Trophoblast cell (in vitro differentiated cells and primary cell): ENCODE measurements at regions not wholly inside any gene's neighbourhood (a gene's known extent, or its start where the extent isn't known, plus 50 kb on each side); places are given as distances from the start of the nearest gene placed in this dataset.

ENCODE experiments used
- DNase-seq, 2 donors: peaks; one replicate each; pipeline ENCODE4 v3.0.0-alpha.2; 2016
- H2AFZ ChIP-seq: 2 replicates; pipeline ENCODE4 v1.6.1; 2013; ENCODE audit warnings: low read length, moderate library complexity, mild to moderate bottlenecking; ENCODE audit not compliant: insufficient read depth, poor library complexity
- H2AK5ac ChIP-seq: 2 replicates; pipeline ENCODE4 v1.6.1; 2013; ENCODE audit warnings: mild to moderate bottlenecking, low read length
- H2BK120ac ChIP-seq: 2 replicates; pipeline ENCODE4 v1.6.1; 2013; ENCODE audit warnings: low read length, mild to moderate bottlenecking, moderate library complexity; ENCODE audit not compliant: insufficient read depth, poor library complexity
- H2BK12ac ChIP-seq: 2 replicates; pipeline ENCODE4 v1.6.1; 2013; ENCODE audit warnings: mild to moderate bottlenecking, low read length, moderate library complexity
- H2BK5ac ChIP-seq: 2 replicates; pipeline ENCODE4 v1.6.1; 2013; ENCODE audit warnings: low read length, low read depth, moderate library complexity, mild to moderate bottlenecking; ENCODE audit not compliant: poor library complexity
- H3K14ac ChIP-seq: 2 replicates; pipeline ENCODE4 v1.6.1; 2013; ENCODE audit warnings: mild to moderate bottlenecking, low read length
- H3K18ac ChIP-seq: 2 replicates; pipeline ENCODE4 v1.6.1; 2013; ENCODE audit warnings: mild to moderate bottlenecking, low read length
- H3K23ac ChIP-seq: 2 replicates; pipeline ENCODE4 v1.6.1; 2013; ENCODE audit warnings: low read length
- H3K27ac ChIP-seq: 2 replicates; pipeline ENCODE4 v1.5.1; 2013; ENCODE audit warnings: low read depth, mild to moderate bottlenecking, inconsistent platforms, low read length, moderate library complexity
- H3K27me3 ChIP-seq: 2 replicates; pipeline ENCODE4 v1.6.1; 2013; ENCODE audit warnings: inconsistent platforms, mild to moderate bottlenecking, low read length, moderate library complexity; ENCODE audit not compliant: insufficient read depth
- H3K36me3 ChIP-seq, 2 experiments: 1 replicate in 1 of 2; 2 replicates in 1 of 2; pipeline ENCODE4 v1.6.1; 2013; ENCODE audit warnings: low read length in 2 of 2, mild to moderate bottlenecking in 2 of 2, moderate library complexity in 1 of 2; ENCODE audit not compliant: insufficient read depth in 2 of 2, control insufficient read depth in 1 of 2
- H3K4ac ChIP-seq: 2 replicates; pipeline ENCODE4 v1.6.1; 2013; ENCODE audit warnings: low read depth, mild to moderate bottlenecking, low read length, moderate library complexity
- H3K4me1 ChIP-seq, 2 experiments: 1 replicate in 1 of 2; 2 replicates in 1 of 2; pipeline ENCODE4 v1.6.1; 2013; ENCODE audit warnings: low read length in 2 of 2, mild to moderate bottlenecking in 2 of 2, moderate library complexity in 1 of 2; ENCODE audit not compliant: insufficient read depth in 2 of 2, control insufficient read depth in 1 of 2
- H3K4me2 ChIP-seq: 2 replicates; pipeline ENCODE4 v1.6.1; 2013; ENCODE audit warnings: inconsistent platforms, mild to moderate bottlenecking, low read length, moderate library complexity
- H3K4me3 ChIP-seq: 2 replicates; pipeline ENCODE4 v1.5.1; 2013; ENCODE audit warnings: mild to moderate bottlenecking, low read depth, low read length, inconsistent platforms
- H3K79me1 ChIP-seq: one replicate; pipeline ENCODE4 v1.6.1; 2013; ENCODE audit warnings: low read length
- H3K79me2 ChIP-seq: 2 replicates; pipeline ENCODE4 v1.6.1; 2013; ENCODE audit warnings: low read length, mild to moderate bottlenecking; ENCODE audit not compliant: control insufficient read depth, insufficient read depth, poor library complexity
- H3K9ac ChIP-seq: 2 replicates; pipeline ENCODE4 v1.6.1; 2013; ENCODE audit warnings: mild to moderate bottlenecking, low read length
- H3K9me3 ChIP-seq: 2 replicates; pipeline ENCODE4 v1.6.1; 2013; ENCODE audit warnings: low read depth, mild to moderate bottlenecking, control low read depth, inconsistent platforms, low read length; ENCODE audit not compliant: insufficient read depth
- H4K12ac ChIP-seq: 2 replicates; pipeline ENCODE4 v1.6.1; 2013; ENCODE audit warnings: low read depth, mild to moderate bottlenecking, low read length, moderate library complexity
- H4K8ac ChIP-seq: 2 replicates; pipeline ENCODE4 v1.6.1; 2013; ENCODE audit warnings: low read depth, mild to moderate bottlenecking, low read length, moderate library complexity
- H4K91ac ChIP-seq: one replicate; pipeline ENCODE4 v1.6.1; 2013; ENCODE audit warnings: low read depth, mild to moderate bottlenecking, low read length, moderate library complexity
- WGBS: extraction: QIAGEN DNeasy Blood & Tissue Kit; methylation state at CpG from one replicate; pipeline ENCODE4 v1.1.7; 2013; ENCODE audit warnings: missing lambda C conversion rate; ENCODE audit not compliant: insufficient read length, insufficient coverage; ENCODE audit errors: extremely low coverage; 5-methylcytosine and 5-hydroxymethylcytosine counted together

- Histone ChIP-seq H3K14ac (no peak overlapping the region), H3K79me1 (no peaks in the 10 kb centered on the region), H3K18ac (no peak overlapping the region), H3K4me1 (no peaks in the 10 kb centered on the region), H2BK120ac (no peak overlapping the region), H3K9me3 (peaks cover 7% of the 10 kb centered on the region), H2AFZ (no peak overlapping the region), H3K4ac (no peak overlapping the region), H3K27me3 (peaks cover 3% of the 10 kb centered on the region), H2BK12ac (no peak overlapping the region), H2BK5ac (no peak overlapping the region), H3K4me3 (no peak overlapping the region), H3K36me3 (no peaks in the 10 kb centered on the region), H2AK5ac (no peak overlapping the region), H4K91ac (no peak overlapping the region), H4K12ac (no peak overlapping the region), H3K9ac (no peak overlapping the region), H3K4me2 (no peak overlapping the region), H3K79me2 (no peaks in the 10 kb centered on the region), H3K27ac (no peak overlapping the region), H4K8ac (no peak overlapping the region), H3K23ac (no peak overlapping the region)
- DNase-seq, result no peak
- no CpG with 5 or more reads among the region's 3 CpGs for WGBS
Observed at GRCh38 chr12:124214574-124214973, 80.3 kb upstream of the RFLNA start.

GRCh38 chr12:124216966-124217365, 77.9 kb upstream of the RFLNA start:
- Histone ChIP-seq H3K23ac (no peak overlapping the region), H3K14ac (no peak overlapping the region), H4K12ac (no peak overlapping the region), H3K27ac (no peak overlapping the region), H4K91ac (no peak overlapping the region), H3K79me1 (no peaks in the 10 kb centered on the region), H3K9me3 (peaks cover 8% of the 10 kb centered on the region), H3K79me2 (no peaks in the 10 kb centered on the region), H3K4me1 (no peaks in the 10 kb centered on the region), H3K4ac (no peak overlapping the region), H2BK120ac (no peak overlapping the region), H4K8ac (no peak overlapping the region), H3K27me3 (peaks cover 3% of the 10 kb centered on the region), H3K9ac (no peak overlapping the region), H3K4me3 (no peak overlapping the region), H3K4me2 (no peak overlapping the region), H2AFZ (no peak overlapping the region), H3K18ac (no peak overlapping the region), H2BK5ac (no peak overlapping the region), H2BK12ac (no peak overlapping the region), H2AK5ac (no peak overlapping the region), H3K36me3 (no peaks in the 10 kb centered on the region)
- no peak for DNase-seq
- no CpG with 5 or more reads among the region's 10 CpGs for WGBS

GRCh38 chr12:124217508-124218242, 77.2 kb upstream of the RFLNA start:
- Histone ChIP-seq H3K9me3 (peaks cover 8% of the 10 kb centered on the region), H2AFZ (no peak overlapping the region), H2BK12ac (no peak overlapping the region), H4K12ac (no peak overlapping the region), H3K4me2 (no peak overlapping the region), H3K79me1 (no peaks in the 10 kb centered on the region), H3K9ac (no peak overlapping the region), H4K91ac (no peak overlapping the region), H2AK5ac (no peak overlapping the region), H3K14ac (no peak overlapping the region), H3K4ac (no peak overlapping the region), H3K18ac (no peak overlapping the region), H4K8ac (no peak overlapping the region), H3K4me3 (no peak overlapping the region), H3K4me1 (no peaks in the 10 kb centered on the region), H2BK120ac (no peak overlapping the region), H2BK5ac (no peak overlapping the region), H3K23ac (no peak overlapping the region), H3K27me3 (peaks cover 3% of the 10 kb centered on the region), H3K79me2 (no peaks in the 10 kb centered on the region), H3K27ac (no peak overlapping the region), H3K36me3 (no peaks in the 10 kb centered on the region)
- WGBS, result no CpG with 5 or more reads among the region's 22 CpGs
- DNase-seq, result no peak

GRCh38 chr12:124218243-124218560, 76.7 kb upstream of the RFLNA start:
- peaks cover 3% of the 10 kb centered on the region for H3K27me3 ChIP-seq
- no peak overlapping the region for H2AK5ac ChIP-seq
- H3K23ac ChIP-seq, result no peak overlapping the region
- no peak overlapping the region for H3K4me2 ChIP-seq
- no peak overlapping the region for H3K4ac ChIP-seq
- H2BK5ac ChIP-seq, result no peak overlapping the region
- H3K27ac ChIP-seq, result no peak overlapping the region
- H3K14ac ChIP-seq, result no peak overlapping the region
- no peaks in the 10 kb centered on the region for H3K79me1 ChIP-seq
- no CpG with 5 or more reads among the region's 1 CpG for WGBS
- H4K12ac ChIP-seq, result no peak overlapping the region
- peaks cover 8% of the 10 kb centered on the region for H3K9me3 ChIP-seq
- no peak overlapping the region for H2AFZ ChIP-seq
- H3K4me1 ChIP-seq, result no peaks in the 10 kb centered on the region
- no peak for DNase-seq
- H4K8ac ChIP-seq, result no peak overlapping the region
- H2BK12ac ChIP-seq, result no peak overlapping the region
- no peak overlapping the region for H3K9ac ChIP-seq
- H2BK120ac ChIP-seq, result no peak overlapping the region
- H3K36me3 ChIP-seq, result no peaks in the 10 kb centered on the region
- no peaks in the 10 kb centered on the region for H3K79me2 ChIP-seq
- no peak overlapping the region for H3K18ac ChIP-seq
- no peak overlapping the region for H3K4me3 ChIP-seq
- no peak overlapping the region for H4K91ac ChIP-seq
